IMR-90 (cell line): ENCODE measurements at regions not wholly inside any gene's neighbourhood (a gene's known extent, or its start where the extent isn't known, plus 50 kb on each side); places are given as distances from the start of the nearest gene placed in this dataset.

Experiments used
- ATAC-seq: fragments of 200-7000 bp; cut with Tn5 transposase; 2 replicates; pipeline ENCODE4 v1.9.1; 2020; ENCODE audit warnings: low read depth, mild to moderate bottlenecking, moderate library complexity
- BruUV-seq: library from RNA; stranded (reverse); fragments of 400-500 nt; replicated peaks from 2 replicates; lab custom pipeline; 2021; lab: Mats Ljungman, UMichigan
- CTCF ChIA-PET: fragments of 300-600 bp; formaldehyde crosslinking; extraction: SDS; loops from one replicate; lab custom pipeline; 2021; ENCODE audit warnings: antibody characterized with exemption; lab: Yijun Ruan, JAX
- POLR2A ChIA-PET: fragments of 300-600 bp; sonication (Branson Sonifier 250); formaldehyde crosslinking; loops from one replicate; lab custom pipeline; 2022; ENCODE audit warnings: antibody characterized with exemption; ENCODE audit not compliant: unreplicated experiment; lab: Charles Lee
- DNase-seq: peaks from one replicate; pipeline ENCODE4 v3.0.0; 2013
- H2AFZ ChIP-seq: replicated peaks from 2 replicates; pipeline ENCODE3; 2013; ENCODE audit warnings: low read length, mild to moderate bottlenecking; ENCODE audit not compliant: poor library complexity
- H2AK5ac ChIP-seq: 2 replicates; pipeline ENCODE4 v1.6.1; 2013; ENCODE audit warnings: low read depth, low read length, inconsistent platforms
- H2AK9ac ChIP-seq: replicated peaks from 2 replicates; pipeline ENCODE3; 2013; ENCODE audit warnings: mild to moderate bottlenecking, low read depth, low read length, moderate library complexity; ENCODE audit not compliant: poor library complexity
- H2BK120ac ChIP-seq: 2 replicates; pipeline ENCODE4 v1.6.1; 2013; ENCODE audit warnings: low read depth, low read length, inconsistent platforms
- H2BK15ac ChIP-seq: 3 replicates; pipeline ENCODE4 v1.6.1; 2013; ENCODE audit warnings: low read depth, low read length, inconsistent platforms
- H2BK20ac ChIP-seq: 2 replicates; pipeline ENCODE4 v1.6.1; 2013; ENCODE audit warnings: low read depth, mild to moderate bottlenecking, inconsistent platforms, low read length, moderate library complexity
- H2BK5ac ChIP-seq: 2 replicates; pipeline ENCODE4 v1.6.1; 2013; ENCODE audit warnings: mild to moderate bottlenecking, low read depth, low read length, inconsistent platforms; ENCODE audit not compliant: poor library complexity, severe bottlenecking
- H3K14ac ChIP-seq: replicated peaks from 2 replicates; pipeline ENCODE4 v1.6.1; 2013; ENCODE audit warnings: low read depth, low read length, inconsistent platforms
- H3K18ac ChIP-seq: 2 replicates; pipeline ENCODE4 v1.6.1; 2013; ENCODE audit warnings: low read depth, low read length, control low read depth
- H3K23ac ChIP-seq: 2 replicates; pipeline ENCODE4 v1.6.1; 2013; ENCODE audit warnings: low read depth, low read length, inconsistent platforms
- H3K27ac ChIP-seq: 2 replicates; pipeline ENCODE4 v1.5.1; 2013; ENCODE audit warnings: mild to moderate bottlenecking, control low read depth, low read length; ENCODE audit not compliant: insufficient read depth
- H3K27me3 ChIP-seq: 2 replicates; pipeline ENCODE4 v1.6.1; 2013; ENCODE audit warnings: low read length; ENCODE audit not compliant: control insufficient read depth, insufficient read depth
- H3K36me3 ChIP-seq: 2 replicates; pipeline ENCODE4 v1.6.1; 2013; ENCODE audit warnings: low read length, mixed read lengths; ENCODE audit not compliant: control insufficient read depth, insufficient read depth
- H3K4ac ChIP-seq: 2 replicates; pipeline ENCODE4 v1.6.1; 2013; ENCODE audit warnings: low read depth, low read length, inconsistent platforms
- H3K4me1 ChIP-seq: 2 replicates; pipeline ENCODE4 v1.6.1; 2013; ENCODE audit warnings: low read length, mixed read lengths; ENCODE audit not compliant: control insufficient read depth, insufficient read depth
- H3K4me2 ChIP-seq: 2 replicates; pipeline ENCODE4 v1.6.1; 2013; ENCODE audit warnings: low read depth, mild to moderate bottlenecking, control low read depth, low read length, moderate library complexity
- H3K4me3 ChIP-seq: 2 replicates; pipeline ENCODE4 v1.5.1; 2013; ENCODE audit warnings: low read depth, mild to moderate bottlenecking, control low read depth, low read length, moderate library complexity; ENCODE audit not compliant: insufficient read depth
- H3K56ac ChIP-seq: 2 replicates; pipeline ENCODE4 v1.6.1; 2013; ENCODE audit warnings: low read length, inconsistent platforms; ENCODE audit not compliant: insufficient read depth; ENCODE audit errors: extremely low read depth
- H3K79me1 ChIP-seq, 2 experiments: 2 replicates each; pipeline ENCODE4 v1.6.1; 2013; ENCODE audit warnings: low read length in 2 of 2, inconsistent platforms in 1 of 2, low read depth in 1 of 2
- H3K9ac ChIP-seq: 2 replicates; pipeline ENCODE4 v1.6.1; 2013; ENCODE audit warnings: low read depth, low read length, control low read depth
- H3K9me1 ChIP-seq: 2 replicates; pipeline ENCODE4 v1.6.1; 2013; ENCODE audit warnings: low read length, inconsistent platforms; ENCODE audit not compliant: insufficient read depth
- H3K9me3 ChIP-seq: 2 replicates; pipeline ENCODE4 v1.6.1; 2013; ENCODE audit warnings: low read length; ENCODE audit not compliant: control insufficient read depth, insufficient read depth
- H4K20me1 ChIP-seq: 2 replicates; pipeline ENCODE4 v1.6.1; 2013; ENCODE audit warnings: low read length, inconsistent platforms; ENCODE audit not compliant: insufficient read depth
- H4K5ac ChIP-seq: 2 replicates; pipeline ENCODE4 v1.6.1; 2013; ENCODE audit warnings: mild to moderate bottlenecking, low read depth, low read length, control low read depth
- H4K8ac ChIP-seq, 2 experiments: 2 replicates each; pipeline ENCODE4 v1.6.1; 2013; ENCODE audit warnings: low read depth in 2 of 2, low read length in 2 of 2, control low read depth in 1 of 2, inconsistent platforms in 1 of 2
- H4K91ac ChIP-seq: 2 replicates; pipeline ENCODE4 v1.6.1; 2013; ENCODE audit warnings: low read depth, low read length, inconsistent platforms; ENCODE audit not compliant: insufficient read depth
- BHLHE40 ChIP-seq: fragments of 150-350 bp; IDR thresholded peaks from 2 replicates; pipeline ENCODE4 v1.6.1; 2016; ENCODE audit warnings: mild to moderate bottlenecking, low read depth, low read length
- MAZ ChIP-seq: IDR thresholded peaks from 2 replicates; pipeline ENCODE4 v1.6.1; 2012; ENCODE audit warnings: low read depth, mild to moderate bottlenecking, low read length, improper control_type of control experiment, moderate library complexity, borderline replicate concordance
- NFE2L2 ChIP-seq: fragments of 150-350 bp; IDR thresholded peaks from 2 replicates; pipeline ENCODE4 v1.6.1; 2016; ENCODE audit warnings: low read depth, mild to moderate bottlenecking, low read length
- RAD21 ChIP-seq: IDR thresholded peaks from 2 replicates; pipeline ENCODE4 v1.6.1; 2012; ENCODE audit warnings: low read length, improper control_type of control experiment
- SMC3 ChIP-seq: fragments of 150-350 bp; IDR thresholded peaks from 2 replicates; pipeline ENCODE4 v1.6.1; 2016; ENCODE audit warnings: low read depth, mild to moderate bottlenecking, antibody characterized with exemption, low read length, moderate library complexity
- WGBS, 2 experiments: methylation state at CpG; one replicate each; pipeline versions ENCODE4 v1.1.5 to v1.1.7; 2013; ENCODE audit warnings: missing lambda C conversion rate in 2 of 2; ENCODE audit not compliant: insufficient read length in 1 of 2; ENCODE audit errors: extremely low coverage in 2 of 2; 5-methylcytosine and 5-hydroxymethylcytosine counted together
- dilution Hi-C: fragments of 300-500 bp; cut with HindIII; formaldehyde crosslinking; loops from one replicate; pipeline ENCODE4 v1.14.3; 2018; ENCODE audit warnings: low sequenced_read_pairs; ENCODE audit not compliant: unreplicated experiment
- in situ Hi-C: fragments of 300-500 bp; cut with MboI; formaldehyde crosslinking; loops from 3 replicates; pipeline ENCODE4 v1.14.3; 2019; ENCODE audit warnings: low sequenced_read_pairs, inconsistent platforms, mixed read lengths
- intact Hi-C: fragments of 100-400 bp; cut with micrococcal nuclease; formaldehyde crosslinking; loops from 2 replicates; pipeline ENCODE4 v1.10.0; 2022
- TF ChIP-seq, protein P1 (sequence below): fragments of 150-350 bp; IDR thresholded peaks from 2 replicates; pipeline ENCODE4 v1.6.1; 2017; ENCODE audit warnings: mild to moderate bottlenecking, antibody characterized with exemption, low read length, low read depth

DNA sequence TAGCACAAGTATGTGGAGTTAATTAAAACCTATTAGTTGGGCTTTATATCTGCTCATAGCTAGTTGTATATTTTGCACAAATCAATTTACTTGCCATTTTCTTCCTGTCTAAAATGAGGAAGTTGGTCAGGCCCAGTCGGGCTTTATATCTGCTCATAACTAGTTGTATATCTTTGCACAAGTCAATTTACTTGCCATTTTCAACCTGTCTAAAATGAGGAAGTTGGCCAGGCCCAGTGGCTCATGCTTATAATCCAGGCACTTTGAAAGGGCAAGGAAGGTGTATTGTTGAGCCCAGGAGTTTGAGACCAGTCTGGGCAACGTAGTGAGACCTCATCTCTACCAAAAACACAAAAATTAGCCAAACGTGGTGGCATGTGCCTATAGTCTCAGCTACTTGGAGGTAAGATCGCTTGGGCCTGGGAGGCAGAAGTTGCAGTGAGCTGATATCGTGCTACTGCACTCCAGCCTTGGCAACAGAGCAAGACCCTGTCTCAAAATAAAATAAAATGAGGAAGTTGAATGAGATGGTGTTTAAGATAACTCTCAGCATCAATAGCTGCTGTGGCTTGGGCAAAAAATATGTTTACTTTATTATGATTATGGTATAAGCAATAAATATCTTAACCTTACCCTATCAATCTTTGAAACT, 1558.6 kb upstream of the RAG2 start:
- dilution Hi-C loops: no loop called here
- Histone ChIP-seq H3K4me1 (no peaks in the 10 kb centered on the region), H3K27me3 (no peaks in the 10 kb centered on the region), H2AFZ (no peak overlapping the region), H2BK15ac (no peak overlapping the region), H2BK5ac (no peak overlapping the region), H3K4me2 (no peak overlapping the region), H2AK9ac (no peak overlapping the region), H3K14ac (no peak overlapping the region), H3K9ac (no peak overlapping the region), H3K56ac (no peak overlapping the region), H4K91ac (no peak overlapping the region), H3K4me3 (no peak overlapping the region), H3K9me3 (peaks cover 5% of the 10 kb centered on the region), H3K23ac (no peak overlapping the region), H4K8ac (no peak overlapping the region), H3K18ac (no peak overlapping the region), H2BK20ac (no peak overlapping the region), H4K5ac (no peak overlapping the region), H3K79me1 (no peaks in the 10 kb centered on the region), H4K20me1 (no peaks in the 10 kb centered on the region), H2AK5ac (no peak overlapping the region), H3K27ac (no peak overlapping the region), H3K4ac (no peak overlapping the region), H2BK120ac (no peak overlapping the region), H3K36me3 (no peaks in the 10 kb centered on the region), H3K9me1 (no peaks in the 10 kb centered on the region)
- intact Hi-C loops: no loop called here
- BruUV-seq: no TSS peak
- no peak for DNase-seq
- in situ Hi-C loops: no loop called here
- POLR2A ChIA-PET: no interaction called here
- TF ChIP-seq NFE2L2: no peak
- TF ChIP-seq MAZ: no peak
- no peak for TF ChIP-seq SMC3
- TF ChIP-seq BHLHE40: no peak
- TF ChIP-seq, protein P1, sequence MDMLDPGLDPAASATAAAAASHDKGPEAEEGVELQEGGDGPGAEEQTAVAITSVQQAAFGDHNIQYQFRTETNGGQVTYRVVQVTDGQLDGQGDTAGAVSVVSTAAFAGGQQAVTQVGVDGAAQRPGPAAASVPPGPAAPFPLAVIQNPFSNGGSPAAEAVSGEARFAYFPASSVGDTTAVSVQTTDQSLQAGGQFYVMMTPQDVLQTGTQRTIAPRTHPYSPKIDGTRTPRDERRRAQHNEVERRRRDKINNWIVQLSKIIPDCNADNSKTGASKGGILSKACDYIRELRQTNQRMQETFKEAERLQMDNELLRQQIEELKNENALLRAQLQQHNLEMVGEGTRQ: no peak
- TF ChIP-seq RAD21: no peak
- CTCF ChIA-PET: no interaction called here
- ATAC-seq: no peak
- WGBS, 2 experiments: no CpG with 5 or more reads among the region's 5 CpGs
